GM12878 (cell line): ENCODE measurements at regions not wholly inside any gene's neighbourhood (a gene's known extent, or its start where the extent isn't known, plus 50 kb on each side); places are given as distances from the start of the nearest gene placed in this dataset.

Source experiments
- ATAC-seq: fragments of 200-7000 bp; cut with Tn5 transposase; 3 replicates; pipeline ENCODE4 v1.9.1; 2020; ENCODE audit warnings: mild to moderate bottlenecking, moderate library complexity
- BruUV-seq: library from RNA; stranded (reverse); fragments of 400-500 nt; replicated peaks from 2 replicates; lab custom pipeline; 2021; lab: Mats Ljungman, UMichigan
- CTCF ChIA-PET: fragments of 300-600 bp; sonication (Branson Sonifier 250); formaldehyde crosslinking; extraction: SDS; loops from one replicate; lab custom pipeline; 2021; ENCODE audit warnings: inconsistent platforms; lab: Yijun Ruan, JAX
- POLR2A ChIA-PET: fragments of 350-600 bp; formaldehyde crosslinking; extraction: SDS; loops from one replicate; lab custom pipeline; 2021; ENCODE audit warnings: inconsistent platforms; lab: Charles Lee
- RAD21 ChIA-PET: fragments of 300-600 bp; sonication (Branson Sonifier 250); formaldehyde crosslinking; loops from one replicate; lab custom pipeline; 2023; ENCODE audit warnings: antibody characterized with exemption; ENCODE audit not compliant: unreplicated experiment; lab: Charles Lee
- SMC1A ChIA-PET: fragments of 300-600 bp; sonication (Branson Sonifier 250); formaldehyde crosslinking; loops from one replicate; lab custom pipeline; 2023; ENCODE audit not compliant: unreplicated experiment, uncharacterized antibody; lab: Charles Lee
- DNase-seq: peaks from one replicate; pipeline ENCODE4 v3.0.0-alpha.2; 2011; ENCODE audit warnings: low read depth, low spot score
- FAIRE-seq: peaks from 3 replicates; lab custom pipeline; 2011; peaks lifted over from hg19 to GRCh38; lab: Jason Lieb, UNC
- H2AFZ ChIP-seq: 2 replicates; pipeline ENCODE4 v1.6.0; 2011; ENCODE audit warnings: low read depth, low read length, control low read depth; ENCODE audit not compliant: control insufficient read depth
- H3K27ac ChIP-seq: 2 replicates; pipeline ENCODE4 v1.5.1; 2011; ENCODE audit warnings: control low read depth; ENCODE audit not compliant: control insufficient read depth, insufficient read depth
- H3K27me3 ChIP-seq, 2 experiments: replicated peaks in 1 of 2; 2 replicates each; pipeline versions ENCODE4 v1.6.0 to v1.6.1; 2011; ENCODE audit warnings: low read length in 1 of 2; ENCODE audit not compliant: control insufficient read depth in 2 of 2, insufficient read depth in 2 of 2
- H3K36me3 ChIP-seq, 2 experiments: 2 replicates each; pipeline ENCODE4 v1.5.1; 2011; ENCODE audit warnings: low read length in 1 of 2; ENCODE audit not compliant: control insufficient read depth in 2 of 2, insufficient read depth in 2 of 2
- H3K4me1 ChIP-seq: 2 replicates; pipeline ENCODE4 v1.6.1; 2011; ENCODE audit warnings: mild to moderate bottlenecking, low read length, moderate library complexity, mixed read lengths; ENCODE audit not compliant: control insufficient read depth, insufficient read depth
- H3K4me2 ChIP-seq: 2 replicates; pipeline ENCODE4 v1.6.0; 2011; ENCODE audit warnings: control low read depth; ENCODE audit not compliant: control insufficient read depth, insufficient read depth
- H3K4me3 ChIP-seq: fragments of 200-600 bp; sonication (generic); 2 replicates; pipeline ENCODE4 v1.5.1; 2016
- H3K79me2 ChIP-seq: 2 replicates; pipeline ENCODE4 v1.6.0; 2011; ENCODE audit warnings: low read length; ENCODE audit not compliant: control insufficient read depth, insufficient read depth
- H3K9ac ChIP-seq: 2 replicates; pipeline ENCODE4 v1.8.0; 2011; ENCODE audit warnings: low read length, control low read depth, mixed read lengths; ENCODE audit not compliant: control insufficient read depth, insufficient read depth
- H3K9me3 ChIP-seq: replicated peaks from 3 replicates; pipeline ENCODE4 v1.5.1; 2011; ENCODE audit warnings: mild to moderate bottlenecking, low read length; ENCODE audit not compliant: control insufficient read depth, insufficient read depth
- H4K20me1 ChIP-seq: 2 replicates; pipeline ENCODE4 v1.6.0; 2011; ENCODE audit not compliant: control insufficient read depth, insufficient read depth
- EGR1 ChIP-seq, 2 experiments: IDR thresholded peaks; 1 replicate in 1 of 2; 2 replicates in 1 of 2; pipeline ENCODE4 v1.6.1; 2011 to 2012; ENCODE audit warnings: low read depth in 2 of 2, low read length in 2 of 2, borderline replicate concordance in 1 of 2, mild to moderate bottlenecking in 1 of 2, moderate library complexity in 1 of 2
- EP300 ChIP-seq, 2 experiments: fragments of 150-350 bp in 1 of 2; IDR thresholded peaks; 2 replicates each; pipeline ENCODE4 v1.6.1; 2011 to 2012; ENCODE audit warnings: low read depth in 2 of 2, low read length in 2 of 2, borderline replicate concordance in 1 of 2, improper control_type of control experiment in 1 of 2, inconsistent platforms in 1 of 2; ENCODE audit not compliant: control insufficient read depth in 1 of 2
- EZH2 ChIP-seq: IDR thresholded peaks from 2 replicates; pipeline ENCODE4 v1.6.1; 2012; ENCODE audit warnings: low read depth, mild to moderate bottlenecking, control low read depth, inconsistent platforms, low read length, borderline replicate concordance; ENCODE audit not compliant: control insufficient read depth
- NBN ChIP-seq: fragments of 450-650 bp; IDR thresholded peaks from 2 replicates; pipeline ENCODE4 v1.6.1; 2016
- NR2F1 ChIP-seq: fragments of 450-650 bp; conservative IDR thresholded peaks from 2 replicates; pipeline ENCODE4 v1.6.1; 2017; ENCODE audit warnings: mild to moderate bottlenecking
- PML ChIP-seq: IDR thresholded peaks from 2 replicates; pipeline ENCODE4 v1.6.1; 2012; ENCODE audit warnings: low read length, inconsistent platforms
- SIN3A ChIP-seq: IDR thresholded peaks from 2 replicates; pipeline ENCODE4 v1.6.1; 2012; ENCODE audit warnings: low read depth, low read length, improper control_type of control experiment
- TCF7 ChIP-seq: IDR thresholded peaks from 2 replicates; pipeline ENCODE4 v1.6.1; 2014; ENCODE audit warnings: antibody characterized with exemption, borderline replicate concordance
- ZBED1 ChIP-seq: IDR thresholded peaks from 2 replicates; pipeline ENCODE4 v1.6.1; 2016; ENCODE audit warnings: borderline replicate concordance
- in situ Hi-C: fragments of 300-500 bp; cut with MboI; formaldehyde crosslinking; loops from 9 replicates; pipeline ENCODE4 v1.14.3; 2018; ENCODE audit warnings: mixed read lengths
- intact Hi-C: fragments of 100-400 bp; cut with micrococcal nuclease; formaldehyde crosslinking; loops from one replicate; pipeline ENCODE4 v1.14.2; 2022; ENCODE audit not compliant: unreplicated experiment
- TF ChIP-seq, protein P1 (sequence below): IDR thresholded peaks from 2 replicates; pipeline ENCODE4 v1.6.1; 2011; ENCODE audit warnings: mild to moderate bottlenecking, low read depth, low read length, moderate library complexity; ENCODE audit not compliant: insufficient replicate concordance
- TF ChIP-seq, protein P2 (sequence below): IDR thresholded peaks from 2 replicates; pipeline ENCODE4 v1.6.1; 2012; ENCODE audit warnings: mild to moderate bottlenecking, low read depth, low read length

GRCh38 chr4:41838590-41838989, 90.1 kb upstream of the PHOX2B start:
- Histone ChIP-seq H3K4me1 (no peaks in the 10 kb centered on the region), H3K9me3 (no peaks in the 10 kb centered on the region), H3K27me3 (no peaks in the 10 kb centered on the region; a peak in 1 of 4 replicates), H4K20me1 (no peaks in the 10 kb centered on the region), H3K4me2 (no peak overlapping the region), H3K4me3 (no peak overlapping the region), H3K79me2 (no peaks in the 10 kb centered on the region), H3K27ac (no peak overlapping the region), H2AFZ (no peak overlapping the region), H3K9ac (no peak overlapping the region), H3K36me3 (no peaks in the 10 kb centered on the region)
- RAD21 ChIA-PET: no interaction called here
- intact Hi-C loops: no loop called here
- TF ChIP-seq TCF7 (no peak), PML (no peak), NR2F1 (no peak), SIN3A (no peak), NBN (no peak), EZH2 (no peak), EP300 (IDR thresholded peaks at IDR 0.05; ENCODE audit: borderline replicate concordance in 1 of 2, control insufficient read depth in 1 of 2, low read depth in 2 of 2, low read length in 2 of 2) (no peak), EGR1 (IDR thresholded peaks at IDR 0.05; ENCODE audit: borderline replicate concordance in 1 of 2, low read depth in 2 of 2, low read length in 2 of 2) (no peak), ZBED1 (no peak)
- TF ChIP-seq, protein P1, sequence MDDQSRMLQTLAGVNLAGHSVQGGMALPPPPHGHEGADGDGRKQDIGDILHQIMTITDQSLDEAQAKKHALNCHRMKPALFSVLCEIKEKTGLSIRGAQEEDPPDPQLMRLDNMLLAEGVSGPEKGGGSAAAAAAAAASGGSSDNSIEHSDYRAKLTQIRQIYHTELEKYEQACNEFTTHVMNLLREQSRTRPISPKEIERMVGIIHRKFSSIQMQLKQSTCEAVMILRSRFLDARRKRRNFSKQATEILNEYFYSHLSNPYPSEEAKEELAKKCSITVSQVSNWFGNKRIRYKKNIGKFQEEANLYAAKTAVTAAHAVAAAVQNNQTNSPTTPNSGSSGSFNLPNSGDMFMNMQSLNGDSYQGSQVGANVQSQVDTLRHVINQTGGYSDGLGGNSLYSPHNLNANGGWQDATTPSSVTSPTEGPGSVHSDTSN: no peak
- TF ChIP-seq, protein P2, sequence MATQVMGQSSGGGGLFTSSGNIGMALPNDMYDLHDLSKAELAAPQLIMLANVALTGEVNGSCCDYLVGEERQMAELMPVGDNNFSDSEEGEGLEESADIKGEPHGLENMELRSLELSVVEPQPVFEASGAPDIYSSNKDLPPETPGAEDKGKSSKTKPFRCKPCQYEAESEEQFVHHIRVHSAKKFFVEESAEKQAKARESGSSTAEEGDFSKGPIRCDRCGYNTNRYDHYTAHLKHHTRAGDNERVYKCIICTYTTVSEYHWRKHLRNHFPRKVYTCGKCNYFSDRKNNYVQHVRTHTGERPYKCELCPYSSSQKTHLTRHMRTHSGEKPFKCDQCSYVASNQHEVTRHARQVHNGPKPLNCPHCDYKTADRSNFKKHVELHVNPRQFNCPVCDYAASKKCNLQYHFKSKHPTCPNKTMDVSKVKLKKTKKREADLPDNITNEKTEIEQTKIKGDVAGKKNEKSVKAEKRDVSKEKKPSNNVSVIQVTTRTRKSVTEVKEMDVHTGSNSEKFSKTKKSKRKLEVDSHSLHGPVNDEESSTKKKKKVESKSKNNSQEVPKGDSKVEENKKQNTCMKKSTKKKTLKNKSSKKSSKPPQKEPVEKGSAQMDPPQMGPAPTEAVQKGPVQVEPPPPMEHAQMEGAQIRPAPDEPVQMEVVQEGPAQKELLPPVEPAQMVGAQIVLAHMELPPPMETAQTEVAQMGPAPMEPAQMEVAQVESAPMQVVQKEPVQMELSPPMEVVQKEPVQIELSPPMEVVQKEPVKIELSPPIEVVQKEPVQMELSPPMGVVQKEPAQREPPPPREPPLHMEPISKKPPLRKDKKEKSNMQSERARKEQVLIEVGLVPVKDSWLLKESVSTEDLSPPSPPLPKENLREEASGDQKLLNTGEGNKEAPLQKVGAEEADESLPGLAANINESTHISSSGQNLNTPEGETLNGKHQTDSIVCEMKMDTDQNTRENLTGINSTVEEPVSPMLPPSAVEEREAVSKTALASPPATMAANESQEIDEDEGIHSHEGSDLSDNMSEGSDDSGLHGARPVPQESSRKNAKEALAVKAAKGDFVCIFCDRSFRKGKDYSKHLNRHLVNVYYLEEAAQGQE: no peak
- DNase-seq (no peak), FAIRE-seq (no peak), ATAC-seq (no peak)
- POLR2A ChIA-PET: no interaction called here
- in situ Hi-C loops: no loop called here
- CTCF ChIA-PET: no interaction called here
- SMC1A ChIA-PET: no interaction called here
- BruUV-seq: no TSS peak
